HG03575 (cell line): ENCODE measurements at regions not wholly inside any gene's neighbourhood (a gene's known extent, or its start where the extent isn't known, plus 50 kb on each side); places are given as distances from the start of the nearest gene placed in this dataset.
"Not testable (repeated sequence)": the region's sequence is repeated elsewhere in the genome, so short reads cannot be mapped to it uniquely, and the experiment has no call there.

Source experiments
- ATAC-seq: cut with Tn5 transposase; IDR thresholded peaks from one replicate; pipeline ENCODE4 v1.9.1; 2021; ENCODE audit not compliant: unreplicated experiment, insufficient number of reproducible peaks, low FRiP score; ENCODE audit errors: extremely low read depth

DNA sequence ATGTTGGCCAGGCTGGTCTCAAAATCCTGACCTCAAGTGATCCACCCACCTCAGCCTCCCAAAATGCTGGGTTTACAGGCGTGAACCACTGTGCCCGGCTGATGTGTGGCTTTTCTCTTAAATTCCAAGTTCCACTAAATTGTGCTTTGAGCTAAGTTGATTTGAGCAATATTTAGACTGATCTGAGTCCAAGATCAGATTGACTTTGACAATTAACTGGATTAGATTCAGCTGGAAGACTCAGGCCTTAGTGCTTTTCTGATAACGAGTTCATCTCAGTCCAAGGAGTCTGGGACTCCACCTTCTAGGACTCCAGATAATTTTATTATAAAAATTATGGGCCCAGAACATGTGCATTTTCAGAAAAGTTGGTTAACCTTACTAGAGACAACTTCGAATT, 94.4 kb upstream of the FAM174B start:
- ATAC-seq: no peak

DNA sequence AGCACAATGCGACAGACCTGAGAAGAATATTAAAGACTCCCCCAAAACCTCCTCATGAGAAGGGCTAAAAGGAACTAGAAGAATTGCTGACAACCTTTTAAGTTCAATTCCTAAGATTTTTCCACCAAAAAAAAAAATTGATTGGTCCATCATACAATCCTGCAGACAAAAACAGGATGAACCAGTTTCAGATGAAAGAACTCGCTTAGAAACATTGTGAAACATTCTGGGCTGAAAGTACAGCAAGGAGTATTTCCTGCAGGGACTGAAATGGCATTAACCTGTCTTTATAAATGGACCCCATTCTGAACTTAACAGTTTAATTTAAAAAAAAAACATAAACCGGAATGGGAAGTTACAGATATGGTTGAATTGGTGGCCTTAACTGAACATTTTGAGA, 96.0 kb upstream of the FAM174B start:
- no peak for ATAC-seq

DNA sequence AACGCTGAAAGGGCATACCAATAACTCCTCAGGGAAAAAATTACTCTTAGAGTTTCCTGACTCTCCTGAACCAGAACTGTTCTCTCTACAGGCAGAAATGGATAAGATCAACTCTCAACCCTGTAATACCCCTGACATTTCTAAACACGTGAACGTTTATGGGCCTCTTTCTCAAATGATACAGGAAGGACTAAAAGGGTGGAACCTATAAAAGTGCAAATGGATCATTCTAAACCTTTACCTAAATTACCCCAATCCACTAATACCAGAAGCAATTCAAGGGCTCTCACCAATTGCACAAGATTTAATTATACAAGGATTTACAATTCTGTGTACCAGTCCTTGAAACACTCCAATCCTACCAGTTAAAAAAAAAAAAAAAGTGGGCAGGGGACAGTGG, 98.0 kb upstream of the FAM174B start:
- ATAC-seq: no peak

GRCh38 chr15:92763459-92763858, 107.9 kb upstream of the FAM174B start:
- ATAC-seq: no peak

GRCh38 chr15:92768131-92768530, 112.6 kb upstream of the FAM174B start:
- not testable (repeated sequence) for ATAC-seq

DNA sequence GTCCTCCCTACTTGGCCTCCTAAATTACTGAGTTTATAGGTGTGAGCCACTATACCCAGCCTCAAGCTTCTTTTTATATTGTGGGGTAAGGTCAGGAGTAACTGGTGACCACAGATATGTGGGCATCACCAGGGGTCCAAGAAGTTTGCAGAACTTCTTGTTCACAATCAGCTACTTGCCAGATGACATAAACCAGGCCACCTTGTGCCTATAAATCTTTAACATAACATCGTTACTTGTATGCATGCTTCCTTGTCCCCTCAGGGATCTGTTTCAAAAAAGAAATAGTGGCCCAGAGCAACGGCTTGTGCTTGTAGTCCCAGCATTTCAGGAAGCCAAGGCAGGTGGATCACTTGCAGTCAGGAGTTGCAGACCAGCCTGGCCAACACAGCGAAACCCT, 115.1 kb upstream of the FAM174B start:
- ATAC-seq: no peak

- ATAC-seq: no peak
Measured at GRCh38 chr15:92772061-92772460, 116.5 kb upstream of the FAM174B start.

DNA sequence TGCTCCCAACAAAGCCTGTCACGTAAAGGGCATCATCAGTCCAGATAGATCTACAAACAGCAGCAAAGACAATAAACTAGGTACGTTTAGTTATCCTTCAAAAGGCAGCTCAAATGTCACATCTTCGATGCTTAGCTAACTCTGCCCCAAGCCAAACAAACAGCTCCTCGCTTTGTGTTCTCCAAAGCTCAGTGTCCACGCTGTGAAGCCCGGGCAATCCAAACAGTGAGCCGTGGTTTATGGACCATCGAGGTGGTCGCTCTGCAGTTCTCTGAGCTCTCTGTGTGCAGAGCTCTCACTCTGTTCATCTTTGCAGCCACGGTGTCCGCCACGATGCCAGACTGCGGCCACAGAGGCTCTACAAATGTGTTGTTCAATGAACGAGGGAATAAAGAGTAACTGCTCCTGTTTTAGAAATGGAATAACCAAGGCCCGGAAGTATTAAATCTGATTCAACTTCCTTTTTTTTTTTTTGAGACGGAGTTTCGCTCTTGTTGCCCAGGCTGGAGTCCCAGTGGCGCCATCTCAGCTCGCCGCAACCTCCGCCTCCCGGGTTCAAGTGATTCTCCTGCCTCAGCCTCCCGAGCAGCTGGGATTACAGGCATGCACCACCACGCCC, 117.2 kb upstream of the FAM174B start:
- ATAC-seq: no peak

GRCh38 chr15:92773340-92773739, 117.8 kb upstream of the FAM174B start:
- ATAC-seq: no peak

- ATAC-seq: no peak
Measured at GRCh38 chr15:92779874-92780273, 120.2 kb upstream of the CHD2 start.

- no peak for ATAC-seq
Measured at GRCh38 chr15:92780843-92781242, 119.3 kb upstream of the CHD2 start.

DNA sequence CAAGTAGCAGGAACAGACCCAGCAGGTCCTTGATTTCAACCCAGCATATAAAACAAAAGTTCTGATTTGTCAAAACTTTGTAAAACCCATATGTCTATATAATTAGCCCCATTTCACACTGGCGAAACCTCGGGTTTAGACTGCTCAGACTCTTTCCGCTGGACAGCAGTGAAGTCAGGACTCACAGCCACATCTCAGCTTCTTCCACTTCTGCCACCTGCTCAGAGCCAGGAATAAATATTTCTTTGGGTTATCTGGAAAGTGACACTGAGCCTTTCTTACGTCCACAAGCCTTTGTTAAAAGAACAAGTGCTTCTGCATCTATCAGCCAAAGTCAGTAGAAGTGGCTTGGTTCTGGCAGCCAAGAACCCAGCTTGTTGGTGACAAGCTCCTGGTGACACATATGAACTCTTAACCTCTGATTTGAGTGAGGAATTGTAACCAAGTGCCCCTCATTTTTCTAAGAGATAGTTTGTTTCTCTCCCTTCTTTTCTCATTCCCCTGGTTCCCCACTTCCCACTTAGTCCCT, 118.1 kb upstream of the CHD2 start:
- no peak for ATAC-seq

- no peak for ATAC-seq
Measured at GRCh38 chr15:92787116-92787515, 113.0 kb upstream of the CHD2 start.

DNA sequence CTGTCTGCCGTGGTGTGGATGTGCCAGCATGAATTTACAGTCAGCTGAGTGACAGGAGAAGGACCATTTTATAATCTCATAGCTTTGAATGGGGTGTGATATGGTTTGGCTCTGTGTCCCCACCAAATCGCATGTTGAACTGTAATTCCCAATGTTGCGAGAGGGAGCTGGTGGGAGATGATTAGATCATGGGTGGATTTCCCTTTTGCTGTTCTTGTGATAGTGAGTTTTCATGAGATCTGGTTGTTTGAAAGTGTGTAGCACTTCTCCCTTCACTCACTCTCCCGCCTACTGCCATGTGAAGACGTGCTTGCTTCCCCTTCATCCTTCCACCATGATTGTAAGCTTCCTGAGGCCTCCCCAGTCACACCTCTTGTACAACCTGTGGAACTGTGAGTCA, 111.9 kb upstream of the CHD2 start:
- ATAC-seq: no peak

- not testable (repeated sequence) for ATAC-seq
Measured at GRCh38 chr15:92788793-92789192, 111.3 kb upstream of the CHD2 start.

- no peak for ATAC-seq
Measured at GRCh38 chr15:92796161-92796611, 103.9 kb upstream of the CHD2 start.

- peak; percentile 61 for ATAC-seq
Measured at GRCh38 chr15:92797168-92798052, 102.7 kb upstream of the CHD2 start.

- no peak for ATAC-seq
Measured at GRCh38 chr15:92800013-92800412, 100.1 kb upstream of the CHD2 start.

DNA sequence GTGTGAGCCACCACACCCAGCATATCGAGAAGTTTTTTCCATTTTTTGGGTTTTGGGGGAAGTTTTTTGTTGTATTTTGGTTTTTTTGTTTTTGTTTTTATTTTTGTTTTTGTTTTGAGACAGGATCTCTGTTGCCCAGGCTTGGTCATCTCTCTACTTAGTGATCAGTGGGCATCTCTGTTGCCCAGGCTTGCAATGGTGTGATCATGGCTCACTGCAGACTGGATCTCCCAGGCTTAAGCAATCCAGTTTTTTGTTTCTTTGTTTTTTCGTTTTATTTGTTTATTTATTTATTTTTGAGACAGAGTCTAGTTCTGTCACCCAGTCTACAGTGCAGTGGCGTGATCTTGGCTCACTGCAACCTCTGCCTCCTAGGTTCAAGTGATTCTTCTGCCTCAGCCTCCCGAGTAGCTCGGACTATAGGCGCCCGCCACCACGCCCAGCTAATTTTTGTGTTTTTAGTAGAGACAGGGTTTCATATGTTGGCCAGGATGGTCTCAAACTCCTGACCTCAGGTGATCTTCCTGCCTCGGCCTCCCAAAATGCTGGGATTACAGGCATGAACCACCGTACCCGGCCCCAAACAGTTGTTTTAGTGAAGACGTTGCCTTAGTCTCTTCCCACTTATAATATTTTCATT, 99.6 kb upstream of the CHD2 start:
- ATAC-seq: not testable (repeated sequence)
